ENCODE measurements at regions not wholly inside any gene's neighbourhood (a gene's known extent, or its start where the extent isn't known, plus 50 kb on each side); places are given as distances from the start of the nearest gene placed in this dataset.
"Not testable (repeated sequence)": the region's sequence is repeated elsewhere in the genome, so short reads cannot be mapped to it uniquely, and the experiment has no call there.

DNA sequence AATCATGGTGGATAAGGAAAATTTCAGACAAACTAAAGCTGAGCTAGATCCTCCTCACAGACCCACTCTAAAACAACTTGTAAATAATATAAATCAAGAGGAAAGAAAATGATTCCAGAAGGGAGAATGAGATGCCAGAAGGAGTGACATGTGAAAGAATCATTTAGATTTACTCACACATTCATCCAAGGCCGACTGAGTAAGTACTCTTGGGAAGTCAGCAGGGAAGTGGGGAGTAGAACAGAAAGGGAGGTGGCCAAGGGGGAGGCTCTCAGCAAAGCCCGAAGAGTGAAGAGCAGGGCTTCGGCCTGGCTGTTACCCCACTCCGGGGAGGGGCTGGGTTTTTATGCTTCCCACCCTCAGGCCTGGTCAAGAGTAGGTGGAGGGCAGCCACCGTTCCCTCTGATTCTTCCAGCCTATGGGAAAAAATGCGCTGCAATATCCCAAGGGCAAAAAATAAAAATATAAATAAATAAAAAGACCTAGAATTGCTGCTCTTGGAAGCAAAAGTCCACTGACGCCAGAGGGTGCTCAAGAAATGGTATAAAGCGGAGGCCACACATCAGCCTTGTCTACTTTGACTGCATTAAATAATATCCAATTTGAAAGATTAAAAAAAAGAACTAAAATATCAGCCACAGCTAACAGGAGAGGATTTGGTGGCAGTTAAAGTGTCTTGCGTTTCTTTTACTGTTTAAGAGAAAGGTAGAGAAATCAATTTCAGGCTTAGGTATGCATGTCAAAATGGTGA is 110.2 kb upstream of the COL5A1 start:
- no peak for DNase-seq

DNA sequence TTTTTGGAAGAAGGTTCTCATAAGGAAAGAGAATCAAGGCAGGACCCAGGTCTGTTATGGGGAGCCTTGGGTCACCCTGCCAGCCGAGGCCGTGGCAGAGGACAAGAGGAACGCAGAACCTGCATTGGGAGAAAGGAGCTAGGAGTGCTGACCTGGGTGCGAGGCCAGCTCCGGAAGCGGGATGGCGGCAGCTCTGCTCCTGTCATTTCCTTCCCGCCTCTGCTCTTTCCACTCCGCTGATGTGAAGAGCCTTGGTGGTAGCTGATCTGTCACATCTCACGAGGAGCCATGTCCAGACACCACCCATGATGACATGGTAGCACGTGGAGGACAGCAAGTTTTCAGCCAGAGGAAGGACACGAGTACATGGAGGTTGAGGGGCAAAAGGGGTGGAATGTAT is 109.5 kb upstream of the COL5A1 start:
- DNase-seq: no peak

GRCh38 chr9:134532661-134533060 is 108.9 kb upstream of the COL5A1 start:
- DNase-seq: not testable (repeated sequence)

GRCh38 chr9:134533850-134534588 is 107.6 kb upstream of the COL5A1 start:
- DNase-seq: no peak

DNA sequence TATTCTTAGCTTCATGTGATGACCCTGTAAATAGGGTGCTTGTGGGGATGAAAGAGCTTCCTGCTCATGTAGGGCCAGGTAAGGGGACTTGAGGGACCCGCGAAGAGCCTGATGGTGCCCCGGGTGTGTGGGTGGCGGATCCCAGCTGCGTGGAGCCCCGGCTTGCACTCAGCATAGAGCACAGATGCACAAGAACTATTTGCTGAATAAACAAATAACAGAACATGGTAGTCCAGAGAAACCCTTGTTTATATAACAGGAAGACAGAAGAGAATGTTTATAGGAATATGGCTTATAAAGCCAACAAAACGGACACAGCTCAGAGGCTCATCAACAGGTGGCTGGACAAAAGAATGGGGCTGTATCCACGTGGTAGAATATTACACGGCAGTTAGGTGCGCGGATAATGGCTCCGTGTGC is 106.9 kb upstream of the COL5A1 start:
- DNase-seq: no peak

- DNase-seq: no peak
Observed at GRCh38 chr9:134535171-134535570, 106.4 kb upstream of the COL5A1 start.

GRCh38 chr9:134536101-134536900 is 105.3 kb upstream of the COL5A1 start:
- DNase-seq: no peak

DNA sequence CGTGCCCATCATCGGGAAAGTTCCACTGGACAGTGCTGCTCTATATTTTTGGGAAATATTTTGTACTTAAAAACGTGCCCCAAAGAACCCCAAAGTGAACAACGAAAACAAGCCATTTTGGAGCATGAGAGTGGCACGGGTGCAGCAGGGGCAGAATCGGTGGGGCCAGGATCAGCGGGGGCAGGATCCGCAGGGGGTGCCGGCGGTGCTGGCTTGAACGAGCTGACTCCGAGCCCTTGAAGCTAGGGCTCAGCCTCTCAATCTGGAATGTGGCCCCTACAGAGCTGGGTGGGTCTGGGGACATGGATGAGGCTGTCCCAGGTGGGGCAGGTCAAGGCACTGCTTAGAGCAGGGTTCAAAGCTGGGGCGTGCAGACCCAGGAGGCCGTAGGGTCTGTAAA is 104.7 kb upstream of the COL5A1 start:
- no peak for DNase-seq

GRCh38 chr9:134537951-134538641 is 103.5 kb upstream of the COL5A1 start:
- no peak for DNase-seq

DNA sequence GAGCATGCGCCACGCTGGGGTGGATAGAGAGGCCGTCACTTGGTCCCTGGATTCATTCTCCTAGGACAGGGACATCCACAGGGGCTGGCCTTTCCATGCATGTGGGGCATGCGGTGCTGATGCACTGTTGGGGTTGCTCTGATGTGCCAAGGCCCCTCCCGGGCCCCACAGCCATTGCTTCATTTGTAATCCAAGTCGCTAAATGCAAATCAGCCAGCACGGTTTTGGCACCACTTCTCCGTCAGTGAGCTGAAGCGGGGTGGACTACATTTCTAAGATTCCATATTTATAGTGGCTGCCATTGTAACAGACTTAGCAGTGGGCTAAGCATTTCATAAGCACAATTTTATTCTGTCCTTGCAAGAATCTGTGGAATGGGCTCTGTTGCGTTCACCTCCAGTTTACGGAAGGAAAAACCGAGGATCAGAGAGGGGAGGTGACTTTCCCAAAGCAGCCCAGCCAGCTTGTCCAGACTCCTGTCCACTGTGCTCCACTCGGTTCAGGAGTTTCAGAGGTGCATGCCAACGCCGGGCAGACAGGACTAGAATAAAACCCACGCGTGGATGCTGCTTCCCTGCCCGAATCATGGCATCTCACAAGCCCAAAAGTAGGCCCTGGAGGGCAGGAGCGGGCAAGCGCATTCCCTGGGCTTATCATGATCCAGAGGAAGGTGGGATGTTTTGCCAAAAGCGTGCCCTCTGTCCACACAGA is 102.6 kb upstream of the COL5A1 start:
- no peak for DNase-seq

DNA sequence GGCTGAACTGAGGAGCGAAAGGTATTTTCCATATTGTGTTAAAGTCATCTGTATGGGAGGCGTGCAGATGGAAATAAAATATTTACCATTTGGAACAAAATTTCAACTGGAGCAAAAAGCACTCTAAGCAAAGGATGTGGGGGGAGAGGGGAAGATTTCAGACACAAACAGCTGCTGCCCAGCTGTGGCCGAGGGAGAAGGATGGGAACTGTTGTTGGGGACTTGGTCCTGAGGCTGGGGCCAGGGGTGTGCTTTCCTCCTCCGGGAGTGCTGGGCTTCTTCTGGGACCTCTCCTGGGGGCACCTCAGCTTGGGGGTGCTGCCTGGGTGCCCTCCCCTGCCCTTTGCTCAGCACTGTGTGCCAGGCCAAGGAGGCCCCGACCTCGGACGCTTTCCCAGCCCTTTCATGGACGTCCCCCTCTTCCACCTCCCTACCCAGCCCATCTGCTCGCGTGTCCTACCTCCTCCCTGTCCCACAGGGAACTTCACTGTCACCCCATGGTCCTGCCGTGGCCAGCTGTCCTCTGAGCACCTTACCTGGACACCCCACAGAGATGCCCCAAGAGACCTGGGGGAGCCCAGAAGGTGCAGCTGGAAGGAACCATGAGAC is 101.9 kb upstream of the COL5A1 start:
- no peak for DNase-seq

DNA sequence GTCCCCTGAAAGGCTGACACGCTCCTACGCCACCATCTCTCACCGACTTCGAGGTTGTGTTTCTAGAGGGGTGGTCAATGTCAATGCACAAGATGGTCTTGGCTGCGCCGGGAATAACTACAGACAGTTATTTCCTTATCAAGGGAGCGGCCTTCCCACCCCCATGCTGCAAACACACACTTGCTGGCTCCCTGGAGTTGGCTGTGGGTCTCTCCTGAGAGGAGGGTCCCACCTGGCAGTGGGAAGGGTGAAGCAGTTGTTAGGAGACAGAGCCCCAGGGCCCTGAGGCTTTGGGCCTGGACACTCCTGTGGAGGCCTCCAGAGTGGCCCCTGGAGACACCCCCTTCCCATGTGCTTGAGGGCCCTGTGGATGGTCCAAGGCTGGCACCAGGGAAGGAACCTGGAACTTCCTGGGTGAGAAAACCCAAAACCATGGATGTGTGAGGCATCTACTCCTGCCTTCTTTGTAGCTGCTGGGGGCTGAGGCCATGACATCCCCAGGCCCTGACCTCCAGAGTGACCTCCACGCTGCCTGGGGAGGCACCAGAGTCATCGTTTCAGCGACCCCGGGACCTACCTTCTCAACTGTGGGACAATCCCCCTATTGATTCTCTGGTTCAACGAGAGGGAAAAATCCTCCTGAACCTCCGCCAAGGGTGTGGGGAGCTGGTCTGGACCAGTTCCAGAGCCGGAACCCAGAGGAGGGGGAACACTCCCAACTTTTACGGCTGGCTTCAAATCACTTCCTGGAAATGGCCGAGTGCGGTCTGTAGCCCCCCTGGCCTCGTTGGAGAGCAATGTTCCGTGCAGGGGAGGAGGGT is 101.1 kb upstream of the COL5A1 start:
- no peak for DNase-seq

GRCh38 chr9:134541097-134541747 is 100.4 kb upstream of the COL5A1 start:
- no peak for DNase-seq

DNA sequence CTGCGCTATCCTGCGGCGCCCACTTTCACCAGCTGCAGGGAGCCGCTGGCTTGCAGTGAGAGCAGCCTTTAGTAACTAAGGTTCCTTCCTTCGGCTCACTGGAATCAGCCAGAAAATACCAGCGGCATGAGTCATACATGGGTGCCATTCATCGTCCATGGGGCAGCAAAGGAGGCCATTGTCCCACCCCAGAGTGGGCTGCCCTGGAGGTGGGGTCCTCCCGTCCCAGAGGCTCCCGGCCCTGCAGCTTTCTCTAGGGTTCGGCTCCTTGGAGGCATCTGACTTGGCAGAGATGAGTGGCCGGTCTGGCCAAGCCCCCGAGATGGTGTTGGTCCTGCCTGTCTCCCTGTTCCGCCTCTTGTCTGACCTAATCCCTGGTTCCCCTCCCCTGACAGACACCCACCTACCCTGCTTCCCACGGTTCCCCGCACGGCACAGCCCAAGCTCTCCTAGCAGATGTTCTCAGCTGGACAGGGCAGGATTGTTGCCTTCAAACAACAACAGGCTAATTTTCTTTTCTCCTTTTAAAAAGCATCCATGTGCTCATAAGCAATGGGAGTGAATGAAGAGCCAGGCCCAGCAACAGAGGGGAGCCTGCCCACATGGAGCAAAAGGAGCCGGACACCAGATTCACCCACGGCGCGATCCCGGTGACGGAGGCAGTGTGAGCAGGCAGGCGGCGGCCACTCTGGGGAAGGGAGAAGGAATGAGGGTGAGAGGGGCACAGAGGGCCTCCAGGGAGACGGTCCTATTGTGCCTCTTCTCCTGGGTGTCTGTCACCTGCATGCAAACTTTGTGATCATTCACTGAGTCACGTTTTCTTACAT is 97.0 kb upstream of the COL5A1 start:
- DNase-seq: no peak

DNA sequence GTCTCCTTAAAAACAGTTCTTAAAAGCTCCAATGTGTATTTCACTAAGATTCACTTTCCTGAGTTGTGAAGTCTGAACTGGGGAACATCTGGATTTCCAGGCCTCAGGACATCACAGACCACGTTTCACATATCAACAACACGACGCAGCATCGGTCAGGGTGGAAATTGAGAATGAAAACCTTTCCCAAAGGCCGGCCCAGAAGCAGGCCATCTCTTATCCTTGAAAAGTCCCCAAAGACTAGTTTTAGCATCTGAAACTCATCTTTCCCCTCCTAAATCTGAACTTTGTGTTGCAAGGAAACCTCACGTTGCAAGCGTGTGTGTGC is 96.4 kb upstream of the COL5A1 start:
- DNase-seq: no peak

GRCh38 chr9:134545543-134546245 is 95.9 kb upstream of the COL5A1 start:
- DNase-seq: no peak

GRCh38 chr9:134546246-134546731 is 95.3 kb upstream of the COL5A1 start:
- DNase-seq: no peak

GRCh38 chr9:134546746-134547145 is 94.9 kb upstream of the COL5A1 start:
- DNase-seq: no peak

Data from activated CD4-positive, CD25-positive, alpha-beta regulatory T cell treated with anti-CD3 and anti-CD28 coated beads, Interleukin-2, amount 50 U/mL, for 72 hours (primary cell).